SJSA1 (cell line): ENCODE measurements at regions not wholly inside any gene's neighbourhood (a gene's known extent, or its start where the extent isn't known, plus 50 kb on each side); places are given as distances from the start of the nearest gene placed in this dataset.
A peak's percentile ranks its signal among the peaks of the same experiment; 100 is the strongest.

ENCODE experiments used
- DNase-seq, 2 experiments: peaks; one replicate each; pipeline ENCODE4 v3.0.0-alpha.2; 2015 to 2020; ENCODE audit warnings: low spot score in 2 of 2, low read depth in 1 of 2
- H3K27ac ChIP-seq: fragments of 250-450 bp; sonication (Bioruptor Pico); 2 replicates; pipeline ENCODE4 v1.5.1; 2020; ENCODE audit warnings: mild to moderate bottlenecking, moderate library complexity
- H3K27me3 ChIP-seq: fragments of 250-450 bp; sonication (Bioruptor Pico); replicated peaks from 2 replicates; pipeline ENCODE4 v1.5.1; 2020; ENCODE audit warnings: mild to moderate bottlenecking, moderate library complexity
- H3K36me3 ChIP-seq: fragments of 250-450 bp; sonication (Bioruptor Pico); 2 replicates; pipeline ENCODE4 v1.5.1; 2020; ENCODE audit warnings: mild to moderate bottlenecking
- H3K4me1 ChIP-seq: fragments of 250-450 bp; sonication (Bioruptor Pico); replicated peaks from 2 replicates; pipeline ENCODE4 v1.6.1; 2021; ENCODE audit warnings: mild to moderate bottlenecking
- H3K4me3 ChIP-seq: fragments of 250-450 bp; sonication (Bioruptor Pico); 2 replicates; pipeline ENCODE4 v1.5.1; 2020; ENCODE audit warnings: mild to moderate bottlenecking
- H3K9me3 ChIP-seq: fragments of 250-450 bp; sonication (Bioruptor Pico); replicated peaks from 2 replicates; pipeline ENCODE4 v1.5.1; 2020; ENCODE audit warnings: mild to moderate bottlenecking

DNA sequence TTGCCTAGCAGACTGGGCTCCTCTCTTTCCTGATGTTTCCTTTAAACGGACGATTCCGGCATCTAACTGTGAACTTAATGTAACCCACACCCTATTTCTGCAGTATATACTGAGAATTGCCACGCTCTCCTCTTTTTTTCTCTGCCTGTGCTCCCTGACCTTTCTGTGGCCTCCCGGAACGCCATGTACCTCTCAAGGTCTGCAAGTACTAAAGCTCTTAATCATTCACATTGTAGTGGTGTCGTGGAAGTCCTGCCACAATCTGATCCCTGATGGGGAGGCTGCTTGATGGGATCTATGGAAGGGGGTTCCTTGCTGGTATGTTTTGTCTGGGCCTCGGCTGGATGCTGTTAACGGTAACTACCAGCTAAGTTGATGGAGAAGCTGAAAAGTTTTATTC, 302.9 kb upstream of the EPHA5 start:
- H3K27ac ChIP-seq = no peak overlapping the region
- H3K4me1 ChIP-seq = no peaks in the 10 kb centered on the region
- no peaks in the 10 kb centered on the region for H3K27me3 ChIP-seq
- no peaks in the 10 kb centered on the region for H3K36me3 ChIP-seq
- no peak overlapping the region for H3K4me3 ChIP-seq
- no peak for DNase-seq
- no peaks in the 10 kb centered on the region; the same call in 1 of the 2 replicates for H3K9me3 ChIP-seq

DNA sequence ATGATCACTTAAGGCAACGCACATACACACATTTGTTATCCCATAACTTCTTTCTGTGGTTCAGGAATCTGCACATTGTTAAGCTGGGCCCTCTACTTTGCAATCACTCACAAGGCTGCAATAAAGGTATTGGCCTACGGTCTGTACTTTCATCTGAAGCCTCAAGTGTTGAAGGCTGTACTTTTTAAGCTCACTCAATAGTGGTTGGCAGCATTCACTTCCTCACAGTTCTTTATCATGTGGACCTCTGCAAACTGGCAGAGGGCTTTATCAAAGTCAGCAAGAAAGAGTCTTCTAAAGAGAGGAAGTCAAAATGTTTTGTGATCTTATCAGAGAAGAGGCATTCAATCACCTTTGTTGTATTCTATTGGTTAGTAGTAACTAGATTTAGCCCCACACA, 301.4 kb upstream of the EPHA5 start:
- H3K27me3 ChIP-seq = no peaks in the 10 kb centered on the region
- H3K9me3 ChIP-seq = no peaks in the 10 kb centered on the region; the same call in 1 of the 2 replicates
- no peak overlapping the region for H3K27ac ChIP-seq
- H3K36me3 ChIP-seq = no peaks in the 10 kb centered on the region
- H3K4me3 ChIP-seq = no peak overlapping the region
- no peaks in the 10 kb centered on the region for H3K4me1 ChIP-seq
- no peak for DNase-seq

- no peak for DNase-seq
- no peak overlapping the region for H3K4me3 ChIP-seq
- H3K9me3 ChIP-seq = no peaks in the 10 kb centered on the region
These were observed 298.7 kb upstream of the EPHA5 start for GRCh38 chr4:65968831-65969558.

DNA sequence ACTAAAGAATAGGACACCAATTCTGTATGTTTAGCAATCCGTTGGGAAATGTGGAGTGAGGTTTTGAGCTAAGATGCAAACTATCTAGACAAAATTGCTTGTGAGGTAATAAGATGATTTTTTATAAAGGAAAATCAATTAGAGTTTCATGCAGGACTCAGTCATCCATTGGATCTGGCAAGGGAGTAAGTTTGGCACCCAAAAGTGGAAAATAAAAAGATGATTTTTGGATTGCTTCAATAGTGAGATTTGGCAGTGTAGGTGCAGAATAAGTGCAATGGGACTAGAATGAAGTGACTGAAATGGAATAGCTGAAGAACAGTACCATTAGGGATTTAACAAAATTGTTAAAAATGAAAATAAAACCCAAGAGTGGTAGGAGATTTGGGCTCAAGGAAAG, 290.5 kb upstream of the EPHA5 start:
- no peaks in the 10 kb centered on the region for H3K4me1 ChIP-seq
- no peaks in the 10 kb centered on the region for H3K36me3 ChIP-seq
- H3K9me3 ChIP-seq = no peaks in the 10 kb centered on the region
- no peak for DNase-seq
- no peaks in the 10 kb centered on the region for H3K27me3 ChIP-seq
- no peak overlapping the region for H3K27ac ChIP-seq
- H3K4me3 ChIP-seq = no peak overlapping the region

More at GRCh38 chr4:65968831-65969558, 298.7 kb upstream of the EPHA5 start:
- Histone ChIP-seq H3K27me3 (no peaks in the 10 kb centered on the region), H3K27ac (no peak overlapping the region), H3K36me3 (no peaks in the 10 kb centered on the region), H3K4me1 (no peaks in the 10 kb centered on the region)

DNA sequence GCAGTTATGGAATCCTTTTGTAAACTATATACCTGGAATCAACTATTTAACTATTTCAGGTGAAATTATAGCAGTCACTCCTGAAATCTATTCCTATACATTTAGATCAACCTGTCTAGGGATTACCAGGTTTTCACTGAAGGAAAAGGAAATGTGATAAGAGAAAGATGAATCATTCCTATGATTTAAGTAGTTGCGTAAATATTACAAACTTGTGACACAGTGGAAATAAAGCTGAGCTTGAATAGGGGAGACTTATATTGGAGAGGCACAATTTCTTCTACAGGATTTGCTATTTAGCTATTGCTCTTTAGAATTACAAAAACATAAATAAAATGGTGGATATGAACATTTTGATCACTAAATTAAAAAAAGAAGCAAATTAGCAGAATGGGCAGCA, 284.1 kb upstream of the EPHA5 start:
- Histone ChIP-seq H3K4me3 (no peak overlapping the region), H3K36me3 (no peaks in the 10 kb centered on the region), H3K9me3 (no peaks in the 10 kb centered on the region), H3K27ac (no peak overlapping the region), H3K27me3 (no peaks in the 10 kb centered on the region), H3K4me1 (no peaks in the 10 kb centered on the region)
- no peak for DNase-seq

DNA sequence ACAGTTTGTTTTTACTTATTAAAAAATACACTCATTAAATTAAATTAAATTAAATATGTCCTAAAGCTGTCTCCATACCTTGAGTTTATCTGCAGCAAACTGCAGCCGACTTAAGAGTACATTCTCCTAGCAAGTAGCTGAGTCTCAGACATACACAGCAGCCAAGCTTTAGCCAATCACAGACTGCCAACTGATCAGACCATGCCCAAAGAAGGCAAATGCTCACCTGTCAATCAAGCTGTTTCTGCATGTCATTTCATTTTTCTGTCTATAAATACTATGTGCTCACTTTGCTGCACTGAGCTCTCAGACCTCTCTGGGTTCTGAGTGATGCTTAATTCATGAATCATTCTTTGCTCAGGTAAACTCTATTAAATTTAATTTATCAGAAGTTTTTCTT, 280.9 kb upstream of the EPHA5 start:
- Histone ChIP-seq H3K4me1 (no peaks in the 10 kb centered on the region), H3K9me3 (no peaks in the 10 kb centered on the region), H3K27me3 (no peaks in the 10 kb centered on the region), H3K27ac (no peak overlapping the region), H3K4me3 (no peak overlapping the region), H3K36me3 (no peaks in the 10 kb centered on the region)
- no peak for DNase-seq

DNA sequence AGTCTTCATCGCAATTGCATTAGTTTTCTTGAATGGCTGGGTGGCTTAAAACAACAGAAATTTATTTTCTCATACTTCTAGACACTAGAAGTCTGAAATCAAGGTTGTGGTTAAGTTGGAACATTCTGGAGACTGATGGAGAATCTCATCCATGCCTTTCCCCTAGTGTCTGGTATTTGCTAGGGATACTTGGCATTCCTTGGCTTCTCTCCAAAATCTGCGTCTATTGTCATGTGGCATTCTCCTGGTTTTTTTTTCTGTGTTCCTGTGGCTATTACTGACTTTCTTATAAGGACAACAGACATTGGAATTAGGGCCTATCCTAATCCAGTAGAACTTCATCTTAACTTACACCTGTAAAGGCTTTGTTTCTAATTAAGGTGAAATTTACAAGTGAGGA, 272.8 kb upstream of the EPHA5 start:
- DNase-seq = peak; percentile 61 to 84
- no peaks in the 10 kb centered on the region for H3K27me3 ChIP-seq
- 0 out of 2 replicates have a peak, but pooled peaks cover 3% of the 10 kb centered on the region for H3K4me1 ChIP-seq
- no peaks in the 10 kb centered on the region for H3K9me3 ChIP-seq
- H3K4me3 ChIP-seq = no peak overlapping the region
- no peaks in the 10 kb centered on the region for H3K36me3 ChIP-seq
- peak overlapping the region; percentile 51 for H3K27ac ChIP-seq

DNA sequence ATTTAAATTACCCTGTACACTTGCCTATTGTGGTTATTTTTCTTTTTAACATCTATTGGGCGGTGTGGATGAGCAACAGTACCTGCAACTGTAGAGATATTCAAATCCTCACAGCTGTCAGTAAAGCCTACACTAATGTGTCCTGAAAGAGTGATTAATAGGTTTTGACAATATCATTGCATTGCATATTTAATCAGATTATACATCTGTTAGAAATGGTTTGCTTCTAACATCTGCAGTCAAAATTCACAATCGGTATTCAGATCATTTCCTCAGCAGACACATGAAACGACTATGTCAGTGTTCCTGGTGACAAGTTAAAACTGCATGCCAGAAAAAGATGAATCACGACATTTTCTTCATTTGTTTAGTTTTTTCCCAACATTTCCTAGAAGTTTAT, 254.6 kb upstream of the EPHA5 start:
- no peak for DNase-seq
- no peaks in the 10 kb centered on the region for H3K27me3 ChIP-seq
- no peak overlapping the region for H3K4me3 ChIP-seq
- H3K36me3 ChIP-seq = no peaks in the 10 kb centered on the region
- H3K9me3 ChIP-seq = no peaks in the 10 kb centered on the region
- H3K4me1 ChIP-seq = no peaks in the 10 kb centered on the region
- H3K27ac ChIP-seq = no peak overlapping the region

- Histone ChIP-seq H3K4me1 (no peaks in the 10 kb centered on the region), H3K36me3 (no peaks in the 10 kb centered on the region), H3K9me3 (no peaks in the 10 kb centered on the region), H3K4me3 (no peak overlapping the region), H3K27ac (no peak overlapping the region), H3K27me3 (no peaks in the 10 kb centered on the region)
- no peak for DNase-seq
These were observed 253.3 kb upstream of the EPHA5 start for GRCh38 chr4:65923616-65924015.

DNA sequence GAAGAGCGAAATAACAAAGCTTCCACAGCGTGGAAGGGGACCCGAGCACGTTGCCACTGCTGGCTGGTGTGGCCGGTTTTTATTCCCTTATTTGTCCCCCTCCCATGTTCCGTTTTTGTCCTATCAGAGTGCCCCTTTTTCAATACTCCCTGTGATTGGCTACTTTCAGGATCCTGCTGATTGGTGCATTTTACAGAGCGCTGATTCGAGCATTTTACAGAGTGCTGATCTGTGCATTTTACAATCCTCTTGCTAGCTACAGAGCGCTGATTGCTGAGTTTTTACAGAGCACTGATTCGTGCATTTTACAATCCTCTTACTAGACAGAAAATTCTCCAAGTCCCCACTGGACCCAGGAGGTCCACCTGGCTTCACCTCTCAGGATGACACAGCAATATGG, 250.9 kb upstream of the EPHA5 start:
- Histone ChIP-seq H3K27me3 (no peaks in the 10 kb centered on the region), H3K36me3 (no peaks in the 10 kb centered on the region), H3K9me3 (no peaks in the 10 kb centered on the region), H3K27ac (no peak overlapping the region), H3K4me3 (no peak overlapping the region), H3K4me1 (peaks cover 4% of the 10 kb centered on the region; the same call in 1 of the 2 replicates)
- no peak for DNase-seq

DNA sequence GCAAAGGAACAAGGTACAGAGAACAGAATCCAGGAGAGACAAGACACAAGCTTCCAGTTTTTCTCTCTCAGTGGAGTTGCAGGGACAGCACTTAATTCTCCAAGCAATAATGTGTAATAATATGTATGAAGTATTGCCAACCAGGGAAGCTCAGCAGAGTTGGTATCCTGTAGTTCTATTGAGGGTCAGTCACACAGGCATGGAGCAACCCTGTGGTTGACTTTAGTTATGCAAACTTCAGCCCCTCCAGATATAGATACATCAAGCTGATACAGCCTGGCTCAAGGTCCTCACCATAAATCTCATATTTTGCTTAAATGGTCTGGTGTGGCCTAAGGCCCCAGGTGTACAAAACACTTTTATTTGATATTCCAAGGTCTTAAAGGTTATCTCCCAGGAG, 248.6 kb upstream of the EPHA5 start:
- no peak overlapping the region for H3K27ac ChIP-seq
- H3K27me3 ChIP-seq = no peaks in the 10 kb centered on the region
- no peak overlapping the region for H3K4me3 ChIP-seq
- H3K4me1 ChIP-seq = peaks cover 4% of the 10 kb centered on the region; the same call in 1 of the 2 replicates
- no peaks in the 10 kb centered on the region for H3K36me3 ChIP-seq
- no peak for DNase-seq
- no peaks in the 10 kb centered on the region for H3K9me3 ChIP-seq

- H3K27me3 ChIP-seq = no peaks in the 10 kb centered on the region
- no peaks in the 10 kb centered on the region for H3K36me3 ChIP-seq
- no peaks in the 10 kb centered on the region for H3K9me3 ChIP-seq
- no peak overlapping the region for H3K4me3 ChIP-seq
- DNase-seq = no peak
- peaks cover 4% of the 10 kb centered on the region; the same call in 1 of the 2 replicates for H3K4me1 ChIP-seq
- no peak overlapping the region for H3K27ac ChIP-seq
These were observed 247.9 kb upstream of the EPHA5 start for GRCh38 chr4:65918212-65918611.

DNA sequence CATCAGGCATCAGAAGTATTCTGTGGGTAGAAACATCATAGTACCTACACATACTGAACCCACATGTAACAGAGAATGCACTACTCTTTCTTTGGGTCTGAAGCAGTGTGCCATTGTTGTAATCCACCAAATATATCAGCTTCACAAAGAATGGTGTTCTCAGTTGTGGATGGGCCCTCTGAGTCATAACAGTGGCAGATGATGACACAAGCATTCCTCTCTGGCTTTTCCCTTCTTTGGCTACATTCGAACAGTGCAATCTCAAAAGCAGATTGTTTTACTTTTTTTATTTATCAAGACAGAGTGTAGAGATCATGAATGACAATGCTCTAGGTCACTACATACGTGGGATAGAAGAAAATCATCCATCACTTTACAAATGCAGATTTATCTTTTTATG, 247.2 kb upstream of the EPHA5 start:
- Histone ChIP-seq H3K4me3 (no peak overlapping the region), H3K36me3 (no peaks in the 10 kb centered on the region), H3K9me3 (no peaks in the 10 kb centered on the region), H3K27ac (no peak overlapping the region), H3K27me3 (no peaks in the 10 kb centered on the region), H3K4me1 (peaks cover 4% of the 10 kb centered on the region; the same call in 1 of the 2 replicates)
- peak in 1 of 2 experiments; percentile 29 for DNase-seq

- no peaks in the 10 kb centered on the region for H3K27me3 ChIP-seq
- H3K9me3 ChIP-seq = no peaks in the 10 kb centered on the region; the same call in 1 of the 2 replicates
- H3K27ac ChIP-seq = no peak overlapping the region
- no peaks in the 10 kb centered on the region for H3K36me3 ChIP-seq
- H3K4me3 ChIP-seq = no peak overlapping the region
- DNase-seq = no peak
- no peaks in the 10 kb centered on the region for H3K4me1 ChIP-seq
These were observed 241.4 kb upstream of the EPHA5 start for GRCh38 chr4:65911720-65912119.
